Thoracic aorta (tissue), 2 donors: ENCODE measurements at regions not wholly inside any gene's neighbourhood (a gene's known extent, or its start where the extent isn't known, plus 50 kb on each side); places are given as distances from the start of the nearest gene placed in this dataset.
"Not testable (repeated sequence)": the region's sequence is repeated elsewhere in the genome, so short reads cannot be mapped to it uniquely, and the experiment has no call there.

Source experiments
- ATAC-seq: fragments of 150-250 bp; one replicate; pipeline ENCODE4 v1.8.0; 2017; ENCODE audit warnings: low read depth; ENCODE audit not compliant: insufficient number of reproducible peaks, low FRiP score
- DNase-seq: peaks from one replicate; pipeline ENCODE4 v3.0.0-alpha.2; 2020; ENCODE audit warnings: low spot score
- H3K27ac ChIP-seq, 2 donors: fragments of 200-600 bp; sonication (generic); 1 replicate in 1 of 2; 2 replicates in 1 of 2; pipeline ENCODE4 v1.5.1; 2016; ENCODE audit warnings: mild to moderate bottlenecking in 2 of 2, moderate library complexity in 2 of 2
- H3K27me3 ChIP-seq: fragments of 200-600 bp; sonication (generic); replicated peaks from 2 replicates; pipeline ENCODE4 v1.6.0; 2016; ENCODE audit warnings: mild to moderate bottlenecking; ENCODE audit not compliant: insufficient read depth
- H3K36me3 ChIP-seq: fragments of 200-600 bp; sonication (generic); one replicate; pipeline ENCODE4 v1.5.1; 2016
- H3K4me1 ChIP-seq, 2 donors: fragments of 200-600 bp; sonication (generic); 1 replicate in 1 of 2; 2 replicates in 1 of 2; pipeline versions ENCODE4 v1.5.1 to v1.6.0; 2016; ENCODE audit warnings: low read depth in 2 of 2, mild to moderate bottlenecking in 1 of 2; ENCODE audit not compliant: control insufficient read depth in 1 of 2
- H3K4me3 ChIP-seq: fragments of 200-600 bp; sonication (generic); 2 replicates; pipeline ENCODE4 v1.5.1; 2016; ENCODE audit warnings: mild to moderate bottlenecking
- H3K9me3 ChIP-seq: fragments of 200-600 bp; sonication (generic); 2 replicates; pipeline ENCODE4 v1.5.1; 2016
- CTCF ChIP-seq: fragments of 200-600 bp; sonication (generic); IDR thresholded peaks from one replicate; pipeline ENCODE4 v1.5.1; 2019; ENCODE audit warnings: antibody characterized with exemption

DNA sequence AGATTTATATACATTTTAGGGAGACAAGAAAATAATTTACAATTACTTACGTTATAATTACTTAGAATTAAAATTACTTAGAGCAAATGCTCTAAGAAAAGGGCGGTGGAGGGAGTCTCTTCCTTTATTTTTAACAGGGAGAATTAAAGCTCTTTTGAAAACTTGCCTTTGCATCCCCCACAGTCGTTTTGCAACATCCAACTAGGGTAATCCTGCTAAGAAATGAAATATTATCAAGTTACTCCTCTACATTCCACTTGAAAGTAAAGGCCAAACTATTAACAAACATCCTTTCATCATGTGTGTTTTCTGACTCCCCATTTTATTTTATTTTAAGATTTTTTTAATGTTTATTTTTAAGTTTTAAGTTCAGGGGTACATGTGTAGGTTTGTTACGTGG lies 1358.5 kb downstream of the NCAM2 start:
- no peak for TF ChIP-seq CTCF
- Histone ChIP-seq H3K27me3 (no peaks in the 10 kb centered on the region), H3K4me3 (no peak overlapping the region), H3K4me1 (no peaks in the 10 kb centered on the region), H3K9me3 (no peaks in the 10 kb centered on the region), H3K36me3 (no peaks in the 10 kb centered on the region), H3K27ac (no peak overlapping the region)
- DNase-seq = no peak
- ATAC-seq = no peak

DNA sequence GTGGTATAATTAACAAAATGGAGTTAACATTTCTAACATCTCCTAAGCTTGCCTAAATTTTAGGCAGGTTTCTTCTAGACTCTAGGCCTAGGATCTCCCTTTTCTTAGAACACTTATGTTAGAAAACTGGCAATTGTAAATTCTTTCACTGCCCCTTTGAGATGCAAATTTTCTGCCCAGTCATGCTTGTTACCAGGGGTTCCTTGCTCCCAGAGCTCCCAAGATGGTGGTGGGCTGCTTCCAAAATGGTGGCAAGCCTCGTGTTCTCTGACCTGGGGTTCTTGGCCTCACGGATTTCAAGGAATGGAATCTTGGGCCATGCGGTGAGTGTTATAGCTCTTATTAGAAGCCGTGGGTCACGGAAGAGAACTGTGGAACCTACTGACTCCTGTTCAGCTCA lies 1361.4 kb downstream of the NCAM2 start:
- H3K36me3 ChIP-seq, H3K27ac ChIP-seq, H3K4me3 ChIP-seq, H3K9me3 ChIP-seq, DNase-seq, H3K4me1 ChIP-seq, ATAC-seq, H3K27me3 ChIP-seq: not testable (repeated sequence)

GRCh38 chr21:22363504-22363903 lies 1365.3 kb downstream of the NCAM2 start:
- DNase-seq = no peak
- H3K27ac ChIP-seq = no peak overlapping the region
- TF ChIP-seq CTCF = no peak
- no peaks in the 10 kb centered on the region for H3K27me3 ChIP-seq
- no peaks in the 10 kb centered on the region for H3K4me1 ChIP-seq
- no peaks in the 10 kb centered on the region for H3K9me3 ChIP-seq
- ATAC-seq = no peak
- H3K4me3 ChIP-seq = no peak overlapping the region
- H3K36me3 ChIP-seq = no peaks in the 10 kb centered on the region

DNA sequence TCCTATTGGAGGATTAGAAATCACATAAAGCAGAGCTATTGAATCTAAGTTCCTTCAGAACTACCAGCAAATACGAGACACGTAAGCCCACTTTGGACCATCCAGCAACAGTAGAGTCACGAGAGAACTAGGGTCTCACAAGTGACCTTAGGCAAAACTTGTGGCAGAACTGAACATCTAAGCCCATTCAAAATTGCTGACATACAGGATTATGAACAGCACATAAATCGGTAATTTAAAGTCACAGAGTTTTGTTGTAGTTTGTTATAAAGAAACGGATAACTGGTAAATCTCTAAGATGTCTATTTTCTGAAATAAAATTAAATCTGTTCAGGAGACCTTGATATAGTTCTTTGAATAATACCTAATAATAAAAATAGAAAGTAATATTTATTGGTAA lies 1366.0 kb downstream of the NCAM2 start:
- no peaks in the 10 kb centered on the region for H3K36me3 ChIP-seq
- H3K9me3 ChIP-seq = no peaks in the 10 kb centered on the region
- TF ChIP-seq CTCF = no peak
- H3K4me3 ChIP-seq = no peak overlapping the region
- no peaks in the 10 kb centered on the region for H3K27me3 ChIP-seq
- DNase-seq (no peak), ATAC-seq (no peak)
- no peak overlapping the region for H3K27ac ChIP-seq
- H3K4me1 ChIP-seq = no peaks in the 10 kb centered on the region

DNA sequence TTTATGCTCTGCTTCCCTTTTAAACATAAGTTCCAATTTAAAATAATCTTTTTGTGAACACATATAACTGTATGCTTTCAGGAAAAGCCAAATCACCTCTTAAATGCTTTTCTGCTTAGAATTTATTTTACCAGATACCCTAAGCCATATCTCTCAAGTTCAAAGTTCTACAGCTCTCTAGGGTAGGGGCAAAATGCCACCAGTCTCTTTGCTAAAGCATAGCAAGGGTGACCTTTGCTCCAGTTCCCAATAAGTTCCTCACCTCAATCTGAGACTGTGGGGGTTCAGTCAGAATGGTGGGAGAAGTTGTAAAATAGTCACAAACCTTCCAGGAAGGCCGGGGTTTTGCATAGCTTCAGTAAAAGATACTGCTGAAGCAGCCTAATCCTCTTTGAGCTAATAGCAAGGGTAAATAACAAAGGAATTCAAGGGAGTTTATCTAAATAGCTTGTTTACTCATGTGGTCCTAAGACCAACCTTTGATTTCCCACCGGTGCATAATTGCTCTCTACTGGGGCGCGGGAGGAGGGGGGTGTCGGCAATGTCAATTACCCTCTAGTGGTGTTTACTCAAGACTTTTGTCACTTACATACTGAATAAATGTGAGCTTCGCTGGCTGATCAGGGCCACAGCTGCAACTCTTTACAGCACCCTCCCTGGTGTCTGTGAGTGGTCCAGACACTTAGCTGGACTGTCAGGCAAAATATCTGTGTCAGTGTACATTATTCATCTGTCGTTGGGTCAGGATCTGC lies 1376.2 kb downstream of the NCAM2 start:
- TF ChIP-seq CTCF = no peak
- Histone ChIP-seq H3K9me3 (no peaks in the 10 kb centered on the region), H3K27me3 (no peaks in the 10 kb centered on the region), H3K4me3 (no peak overlapping the region), H3K4me1 (no peaks in the 10 kb centered on the region), H3K36me3 (no peaks in the 10 kb centered on the region), H3K27ac (no peak overlapping the region)
- DNase-seq (no peak), ATAC-seq (no peak)

- not testable (repeated sequence) for DNase-seq, ATAC-seq, H3K27me3 ChIP-seq, H3K4me3 ChIP-seq, H3K36me3 ChIP-seq, H3K9me3 ChIP-seq, H3K4me1 ChIP-seq, H3K27ac ChIP-seq
Measured at GRCh38 chr21:22377795-22378194, 1379.6 kb downstream of the NCAM2 start.
